Muscle of back (tissue), 3 donors: ENCODE measurements at regions not wholly inside any gene's neighbourhood (a gene's known extent, or its start where the extent isn't known, plus 50 kb on each side); places are given as distances from the start of the nearest gene placed in this dataset.
A peak's percentile ranks its signal among the peaks of the same experiment; 100 is the strongest.
"Not testable (repeated sequence)": the region's sequence is repeated elsewhere in the genome, so short reads cannot be mapped to it uniquely, and the experiment has no call there.

ENCODE experiments used
- DNase-seq, 3 donors: peaks; one replicate each; pipeline versions ENCODE4 v3.0.0 to v3.0.0-alpha.2; 2013

DNA sequence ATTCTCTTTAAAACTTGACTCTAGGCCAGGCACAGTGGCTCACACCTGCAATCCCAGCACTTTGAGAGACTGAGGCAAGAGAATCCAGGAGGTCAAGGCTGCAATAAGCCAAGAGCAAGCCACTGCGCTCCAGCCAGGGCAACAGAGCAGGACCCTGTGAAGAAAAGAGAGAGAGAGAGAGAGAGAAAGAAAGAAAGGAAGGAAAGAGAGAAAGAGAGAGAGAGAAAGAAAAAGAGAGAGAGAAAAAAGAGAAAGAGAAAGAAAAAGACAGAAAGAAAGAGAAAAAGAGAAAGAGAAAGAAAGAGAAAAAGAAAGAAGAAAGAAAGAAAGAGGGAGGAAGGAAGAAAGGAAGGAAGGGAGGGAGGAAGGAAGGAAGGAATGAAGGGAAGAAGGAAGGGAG lies 76.7 kb downstream of the RIN2 start:
- DNase-seq: no peak

DNA sequence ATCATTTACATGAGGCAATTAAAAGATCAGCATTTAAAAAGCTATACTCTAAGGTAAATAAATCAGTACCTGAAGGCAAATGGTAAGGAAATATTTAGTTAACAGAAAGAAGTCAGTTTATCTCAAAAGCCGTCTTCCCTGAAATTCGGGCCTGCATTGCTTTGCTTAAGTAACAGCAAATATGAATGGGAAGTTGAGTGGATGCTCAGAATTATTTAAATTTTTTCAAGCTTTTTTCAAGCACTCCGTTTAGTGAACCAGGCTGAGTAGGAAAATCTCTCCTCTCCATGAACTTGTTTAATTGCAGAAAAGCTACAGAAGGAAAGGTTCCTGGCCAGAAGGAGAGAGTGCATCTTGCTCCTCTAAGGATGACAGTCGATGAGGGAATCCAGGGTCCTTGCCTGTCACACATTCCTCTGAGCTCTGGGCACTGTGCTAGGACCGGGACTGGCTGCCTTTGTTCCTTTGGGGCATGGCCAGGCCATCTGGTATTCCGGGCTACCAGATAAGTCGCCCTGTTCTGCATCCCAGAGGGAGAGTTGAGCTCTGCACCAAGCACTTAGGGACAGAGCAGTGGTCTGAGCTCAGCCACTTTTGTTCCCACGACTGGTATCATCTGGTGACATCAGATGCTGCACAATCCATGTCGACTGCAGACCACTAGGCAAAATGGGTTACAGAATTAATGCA lies 77.6 kb downstream of the RIN2 start:
- DNase-seq: no peak

- DNase-seq: no peak
Measured at GRCh38 chr20:19838468-19838867, 80.4 kb downstream of the RIN2 start.

- no peak for DNase-seq
Measured at GRCh38 chr20:19839053-19839452, 81.0 kb downstream of the RIN2 start.

DNA sequence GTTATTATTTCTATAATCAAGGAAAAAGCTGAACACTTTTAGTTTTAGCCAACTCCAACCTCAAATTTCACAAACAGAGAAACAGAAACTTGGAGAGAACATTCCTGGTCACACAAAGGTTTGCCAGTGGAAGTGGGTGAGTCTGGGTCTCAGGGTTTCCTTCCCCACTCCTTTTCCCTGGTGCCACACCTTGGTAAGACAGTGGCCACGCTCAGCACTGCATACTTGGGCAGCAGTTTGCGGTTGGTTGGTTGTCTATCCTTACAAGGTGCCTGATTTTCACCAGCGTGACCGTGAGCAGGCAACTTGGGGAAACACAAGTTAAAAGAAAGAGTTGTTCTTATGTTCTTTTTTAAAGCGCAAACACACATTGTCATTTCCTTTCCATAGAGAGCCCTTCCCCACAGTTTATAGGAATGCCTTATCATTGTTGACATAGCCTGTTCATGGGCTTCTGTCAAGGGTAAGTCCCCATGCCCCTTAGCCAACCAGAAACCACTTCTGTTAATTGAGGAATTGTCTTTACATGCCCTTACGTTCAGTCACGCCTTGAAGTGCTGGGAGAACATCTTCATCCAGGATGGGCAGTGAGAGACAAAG lies 82.2 kb downstream of the RIN2 start:
- DNase-seq: no peak

DNA sequence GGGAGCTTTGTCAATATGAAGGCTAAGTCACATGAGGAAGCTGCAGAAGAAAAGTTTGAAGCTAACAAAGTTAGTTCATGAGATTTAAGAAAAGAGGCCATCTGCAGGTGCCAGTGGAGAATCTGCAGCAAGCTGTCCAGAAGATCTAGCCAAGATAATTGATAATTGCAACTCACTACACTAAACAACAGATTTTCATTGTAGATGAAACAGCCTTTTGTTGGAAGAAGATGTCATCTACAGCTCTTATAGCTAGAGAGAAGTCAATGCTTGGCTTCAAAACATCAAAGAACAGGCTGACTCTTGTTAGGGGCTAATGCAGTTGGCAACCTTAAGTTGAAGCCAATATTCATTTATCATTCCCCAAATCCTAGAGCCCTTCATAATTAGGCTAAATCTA lies 83.7 kb downstream of the RIN2 start:
- DNase-seq: no peak

DNA sequence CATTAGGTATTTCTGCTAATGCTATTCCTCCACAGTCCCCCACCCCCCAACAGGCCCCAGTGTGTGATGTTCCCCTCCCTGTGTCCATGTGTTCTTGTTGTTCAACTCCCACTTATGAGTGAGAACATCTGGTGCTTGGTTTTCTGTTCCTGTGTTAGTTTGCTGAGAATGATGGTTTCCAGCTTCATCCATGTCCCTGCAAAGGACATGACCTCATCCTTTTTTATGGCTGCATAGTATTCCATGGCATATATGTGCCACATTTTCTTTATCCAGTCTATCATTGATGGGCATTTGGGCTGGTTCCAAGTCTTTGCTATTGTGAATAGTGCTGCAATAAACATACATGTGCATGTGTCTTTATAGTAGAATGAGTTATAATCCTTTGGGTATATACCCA lies 86.8 kb downstream of the RIN2 start:
- not testable (repeated sequence) for DNase-seq

DNA sequence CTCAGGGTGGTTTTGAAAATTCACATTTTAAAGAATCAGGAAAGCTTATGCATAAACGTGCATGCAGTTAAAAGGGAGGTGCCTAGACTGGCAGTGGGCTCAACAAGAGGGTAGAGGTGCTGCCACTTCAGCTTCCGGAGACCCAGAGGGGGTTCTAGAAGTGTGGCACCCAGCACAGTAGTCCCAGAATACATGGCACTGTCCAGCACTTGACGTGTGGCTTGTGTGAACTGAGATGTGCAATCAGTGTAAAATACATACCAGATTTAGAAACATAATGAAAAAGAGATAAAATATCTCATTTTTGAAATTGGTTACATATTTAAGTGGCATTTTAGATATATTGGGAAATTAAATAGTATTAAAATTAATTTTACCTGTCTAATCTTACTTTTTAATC lies 89.3 kb downstream of the RIN2 start:
- no peak for DNase-seq

DNA sequence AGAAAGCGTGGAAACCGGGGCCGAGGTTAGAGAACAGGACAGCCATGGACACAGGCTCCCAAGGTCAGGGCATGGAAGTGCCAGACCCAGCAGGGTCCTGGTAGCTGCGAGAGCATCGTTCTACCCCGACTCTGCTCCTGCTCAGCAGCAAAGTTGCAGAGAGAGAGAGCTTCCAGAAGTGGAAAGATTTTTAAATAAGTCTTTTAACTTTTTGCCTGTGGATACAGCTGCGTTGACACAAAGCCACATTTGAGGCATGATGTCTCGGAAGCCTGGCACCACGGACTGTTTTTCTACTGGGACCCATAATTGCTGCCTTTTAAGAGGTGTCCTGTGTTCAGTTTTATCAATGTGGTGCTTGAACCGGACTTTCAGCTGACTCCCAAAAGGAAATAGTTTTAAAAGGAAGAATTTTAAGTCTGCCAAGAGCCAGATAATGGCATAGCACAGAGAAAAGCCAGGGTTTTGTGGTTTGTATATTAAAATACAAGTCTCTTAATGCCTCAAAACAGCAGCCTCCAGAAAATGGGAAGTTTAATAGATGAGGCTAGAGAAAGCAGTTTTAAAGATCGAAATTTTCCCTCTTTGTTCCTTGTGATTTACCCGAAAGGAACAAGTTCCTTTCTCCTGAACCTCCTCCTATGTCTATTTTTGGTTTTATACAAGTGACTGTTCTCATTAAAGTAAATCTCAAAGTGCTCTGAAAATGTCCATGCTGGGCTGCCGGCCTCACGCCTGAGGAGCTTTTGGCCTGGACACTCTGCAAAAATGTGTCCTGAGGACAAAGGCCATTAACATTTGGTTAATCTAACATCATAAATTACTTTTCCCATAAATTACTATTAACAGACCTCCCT lies 91.5 kb downstream of the RIN2 start:
- DNase-seq: peak; percentile 21 to 73 (median 57)

DNA sequence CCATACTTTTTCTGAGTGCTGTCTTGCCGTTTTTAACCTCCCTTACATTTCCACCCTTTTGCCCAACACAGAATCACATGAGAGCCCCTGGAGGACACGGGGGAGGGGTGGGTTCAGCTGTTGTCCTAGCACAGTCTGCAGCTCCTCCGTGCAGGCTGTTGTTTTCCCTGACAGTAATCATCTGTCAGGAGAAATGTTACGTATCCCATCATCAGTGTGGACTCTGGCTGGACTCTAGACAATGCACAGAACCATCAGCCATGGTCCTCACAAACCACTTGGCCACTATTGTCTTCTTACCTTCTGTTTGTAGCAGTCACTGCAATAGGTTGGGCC lies 92.1 kb downstream of the RIN2 start:
- DNase-seq: peak in 2 of 3 donors; percentile 34 to 40

DNA sequence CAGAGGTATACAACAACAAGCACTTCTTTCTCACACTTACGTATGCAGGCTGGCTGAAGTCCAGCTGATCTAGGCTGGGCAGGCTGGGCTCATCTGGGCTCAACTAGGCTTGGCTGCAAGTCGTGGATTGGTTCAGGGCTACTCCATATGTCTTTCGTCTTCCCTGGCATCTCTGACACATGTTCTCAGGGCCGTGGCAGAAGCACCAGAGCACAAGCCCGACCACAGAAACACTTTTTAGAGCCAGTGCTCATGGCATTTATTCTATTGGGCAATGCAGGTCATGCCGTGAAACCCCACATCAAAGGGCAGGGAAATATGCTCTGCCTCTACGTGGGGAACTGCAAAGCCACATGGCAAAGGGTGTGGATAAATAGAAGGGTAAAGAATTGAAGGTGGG lies 93.8 kb downstream of the RIN2 start:
- DNase-seq: peak in 2 of 3 donors; percentile 18 to 43

GRCh38 chr20:19855416-19855815 lies 97.4 kb downstream of the RIN2 start:
- no peak for DNase-seq

- DNase-seq: peak; percentile 14 to 29 (median 19)
Measured at GRCh38 chr20:19858466-19859371, 100.7 kb downstream of the RIN2 start.

- no peak for DNase-seq
Measured at GRCh38 chr20:19859444-19859843, 101.4 kb downstream of the RIN2 start.

- DNase-seq: no peak
Measured at GRCh38 chr20:19860737-19861136, 102.7 kb downstream of the RIN2 start.

DNA sequence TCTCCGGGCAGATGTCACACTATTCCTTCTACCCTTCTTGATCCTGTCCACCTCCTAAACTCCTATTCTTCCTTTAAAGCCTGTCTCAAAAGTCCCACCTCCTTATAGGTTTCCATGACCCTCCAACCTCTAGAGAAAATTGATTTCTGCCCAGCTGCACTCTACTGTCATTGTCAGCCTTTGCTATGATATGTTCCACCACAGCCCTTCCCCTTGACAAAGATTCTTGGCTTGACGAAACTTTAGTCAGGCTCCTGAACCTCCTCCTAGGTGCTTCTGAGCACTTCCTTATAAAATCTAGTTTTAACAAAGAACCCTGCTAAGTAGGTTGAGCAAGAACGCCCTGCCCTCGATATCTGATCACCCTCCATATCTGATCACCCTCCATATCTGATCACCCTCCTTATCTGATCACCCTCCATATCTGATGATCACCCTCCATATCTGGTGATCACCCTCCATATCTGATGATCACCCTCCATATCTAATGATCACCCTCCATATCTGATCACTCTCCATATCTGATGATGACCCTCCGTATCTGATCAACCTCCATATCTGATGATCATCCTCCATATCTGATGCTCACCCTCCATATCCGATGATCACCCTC lies 103.2 kb downstream of the RIN2 start:
- DNase-seq: no peak

- no peak for DNase-seq
Measured at GRCh38 chr20:19864130-19864529, 106.1 kb downstream of the RIN2 start.

GRCh38 chr20:19866070-19866469 lies 108.0 kb downstream of the RIN2 start:
- DNase-seq: no peak

- DNase-seq: no peak
Measured at GRCh38 chr20:19867074-19867473, 109.0 kb downstream of the RIN2 start.

DNA sequence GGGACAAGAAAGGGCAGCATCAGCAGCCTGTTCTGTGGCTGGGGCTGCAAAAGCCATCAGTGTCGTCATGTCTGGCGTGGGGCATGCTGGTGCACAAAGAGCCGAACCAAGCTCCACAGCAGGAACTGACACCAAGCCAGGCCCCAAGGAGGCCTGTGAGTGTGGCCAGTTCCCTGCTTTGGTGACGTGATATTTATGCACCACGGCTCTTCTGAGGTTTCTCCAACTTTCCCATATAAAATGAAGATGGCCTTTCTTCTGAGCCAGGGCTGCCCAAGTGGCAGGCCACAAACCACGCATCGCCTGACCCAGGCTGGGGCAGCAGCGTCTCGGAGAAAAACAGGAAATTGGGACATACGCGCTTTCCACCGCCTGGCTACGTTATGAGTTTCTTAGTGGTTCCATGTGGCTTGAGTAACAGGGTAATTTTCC lies 109.9 kb downstream of the RIN2 start:
- peak in 2 of 3 donors; percentile 61 to 67 for DNase-seq

- DNase-seq: no peak
Measured at GRCh38 chr20:19868441-19868840, 110.4 kb downstream of the RIN2 start.
